ENCODE measurements at regions not wholly inside any gene's neighbourhood (a gene's known extent, or its start where the extent isn't known, plus 50 kb on each side); places are given as distances from the start of the nearest gene placed in this dataset.

GRCh38 chr6:112439010-112439409, 91.9 kb downstream of the RFPL4B start:
- TF ChIP-seq EZH2 (IDR thresholded peaks at IDR 0.05) (no peak), POLR2AphosphoS5 (IDR thresholded peaks at IDR 0.05; ENCODE audit: borderline replicate concordance, low read depth, low read length) (no peak)

Data from SK-N-MC (cell line).